ENCODE measurements at regions not wholly inside any gene's neighbourhood (a gene's known extent, or its start where the extent isn't known, plus 50 kb on each side); places are given as distances from the start of the nearest gene placed in this dataset.

DNA sequence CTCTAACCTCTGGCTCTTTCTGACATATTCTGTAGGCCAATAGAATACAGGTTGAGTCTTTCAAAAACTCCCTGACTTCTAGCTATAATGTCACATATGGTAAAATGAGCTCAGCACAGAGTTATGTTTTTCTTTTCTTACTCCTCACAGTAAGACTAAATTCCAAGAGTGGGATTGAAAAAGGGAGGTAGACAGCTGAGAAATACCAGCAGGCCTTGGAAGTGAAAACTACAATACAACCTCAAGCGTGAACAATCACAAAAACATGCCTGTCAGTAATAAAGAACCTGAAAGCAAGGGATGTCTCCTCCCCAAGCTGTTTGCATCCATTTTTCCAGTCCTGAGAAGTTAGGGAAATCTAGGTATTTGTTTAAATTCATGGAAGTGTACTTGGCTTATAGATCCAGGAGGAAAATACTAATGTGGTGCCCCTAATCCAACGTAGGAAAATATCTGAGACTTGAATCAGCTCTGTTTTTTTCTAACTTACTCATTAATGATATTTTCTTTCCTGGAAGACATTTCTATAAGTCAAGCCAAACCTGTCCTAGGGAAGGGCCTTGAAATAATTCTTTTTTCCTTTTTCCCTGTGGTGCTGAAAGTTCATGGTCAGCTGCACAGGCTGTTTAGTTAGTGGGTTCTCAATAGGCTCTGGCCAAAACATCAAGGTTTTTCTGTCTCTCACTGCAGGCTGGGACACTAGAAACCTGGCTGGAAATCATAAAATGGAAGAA is 167.9 kb upstream of the SPATS2L start:
- DNase-seq = no peak

- DNase-seq = no peak
Measured at GRCh38 chr2:200144571-200144970, 161.9 kb upstream of the SPATS2L start.

DNA sequence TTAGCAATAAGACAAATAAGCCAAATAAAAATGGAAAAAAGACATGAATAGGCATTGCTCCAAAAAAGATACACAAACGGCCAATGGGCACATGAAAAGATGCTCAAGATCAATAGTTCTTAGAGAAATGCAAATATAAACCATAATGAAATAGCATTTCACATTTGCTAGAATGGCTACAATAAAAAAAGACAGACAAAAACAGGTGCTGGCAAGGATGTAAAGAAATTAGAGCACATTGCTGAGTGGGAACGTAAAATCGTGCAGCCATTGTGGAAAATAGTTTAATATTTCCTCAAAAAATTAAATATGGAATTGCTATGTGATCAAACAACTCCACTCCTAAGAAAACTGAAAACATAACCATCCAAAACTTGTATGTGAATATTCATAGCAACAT is 160.0 kb upstream of the SPATS2L start:
- DNase-seq = no peak

- DNase-seq = no peak
Measured at GRCh38 chr2:200147371-200147770, 159.1 kb upstream of the SPATS2L start.

GRCh38 chr2:200148366-200148765 is 158.1 kb upstream of the SPATS2L start:
- DNase-seq = no peak

- DNase-seq = no peak
Measured at GRCh38 chr2:200150411-200151086, 155.9 kb upstream of the SPATS2L start.

DNA sequence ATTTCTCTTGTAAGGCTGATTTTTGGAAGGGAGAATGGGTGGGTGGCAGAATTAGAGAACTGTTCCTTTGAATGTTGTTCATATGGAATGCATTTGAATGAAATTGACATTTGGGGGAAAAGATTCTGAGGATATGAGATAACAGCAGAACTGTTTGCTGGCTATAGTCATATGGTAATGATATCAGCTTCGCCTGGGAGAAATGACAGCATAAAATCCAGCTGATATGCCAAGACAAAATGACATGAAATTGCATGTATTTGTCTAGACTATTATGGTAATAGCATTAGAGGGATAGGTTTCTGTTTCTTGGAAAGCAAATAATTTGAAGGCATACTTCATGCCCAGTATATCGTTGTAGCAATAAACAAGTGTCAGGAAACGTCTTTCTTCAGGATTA is 150.8 kb upstream of the SPATS2L start:
- DNase-seq = no peak

GRCh38 chr2:200156166-200156835 is 150.2 kb upstream of the SPATS2L start:
- DNase-seq = no peak

DNA sequence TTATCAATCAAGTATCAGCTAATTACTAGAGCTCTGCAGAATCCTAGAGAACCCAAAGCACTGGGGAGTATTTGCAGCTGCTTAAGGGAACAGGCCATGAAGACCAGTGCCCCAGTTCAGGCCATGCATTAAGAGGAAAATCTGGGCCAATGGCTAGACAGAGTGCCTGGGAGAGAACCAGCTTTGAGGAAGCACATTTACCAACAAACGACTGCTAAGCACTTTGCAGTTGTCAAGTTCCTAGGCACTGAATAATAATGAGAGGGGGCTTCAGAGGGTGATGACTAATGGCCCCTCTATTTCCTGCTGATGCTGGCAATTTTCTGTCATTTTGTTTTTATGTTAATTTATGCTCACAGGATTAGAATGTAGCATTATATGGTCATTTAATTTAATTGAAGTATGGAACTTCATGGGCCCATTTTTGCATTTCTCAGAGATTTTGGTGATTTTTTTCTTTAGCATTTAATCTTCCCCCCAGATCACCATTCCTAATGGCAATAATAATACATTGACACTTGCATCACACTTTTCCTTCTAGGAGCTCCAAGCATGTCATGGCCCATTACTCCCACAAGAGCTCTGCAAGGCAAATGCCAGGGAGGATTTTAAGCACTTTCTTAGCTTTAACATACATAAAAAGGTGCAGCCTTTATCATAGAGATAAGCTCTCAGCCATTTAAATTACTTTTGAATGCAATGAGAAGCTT is 147.7 kb upstream of the SPATS2L start:
- no peak for DNase-seq

DNA sequence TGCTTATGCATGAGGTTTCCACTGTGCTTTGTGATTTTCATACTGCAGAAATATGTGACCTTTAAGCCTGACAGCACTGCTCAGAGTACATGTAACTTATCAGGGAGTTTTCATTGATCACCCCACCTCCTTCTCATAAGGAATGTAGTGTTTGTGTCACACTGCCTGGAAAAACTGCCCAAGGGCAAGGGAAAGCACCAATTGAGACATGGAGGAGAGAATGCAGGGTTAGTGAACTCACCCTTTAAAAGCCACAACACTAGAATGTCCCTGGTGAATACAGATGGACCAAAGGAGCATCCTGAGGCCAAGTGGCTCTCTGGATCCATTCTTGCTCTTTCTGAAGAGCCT is 147.2 kb upstream of the SPATS2L start:
- DNase-seq = no peak

DNA sequence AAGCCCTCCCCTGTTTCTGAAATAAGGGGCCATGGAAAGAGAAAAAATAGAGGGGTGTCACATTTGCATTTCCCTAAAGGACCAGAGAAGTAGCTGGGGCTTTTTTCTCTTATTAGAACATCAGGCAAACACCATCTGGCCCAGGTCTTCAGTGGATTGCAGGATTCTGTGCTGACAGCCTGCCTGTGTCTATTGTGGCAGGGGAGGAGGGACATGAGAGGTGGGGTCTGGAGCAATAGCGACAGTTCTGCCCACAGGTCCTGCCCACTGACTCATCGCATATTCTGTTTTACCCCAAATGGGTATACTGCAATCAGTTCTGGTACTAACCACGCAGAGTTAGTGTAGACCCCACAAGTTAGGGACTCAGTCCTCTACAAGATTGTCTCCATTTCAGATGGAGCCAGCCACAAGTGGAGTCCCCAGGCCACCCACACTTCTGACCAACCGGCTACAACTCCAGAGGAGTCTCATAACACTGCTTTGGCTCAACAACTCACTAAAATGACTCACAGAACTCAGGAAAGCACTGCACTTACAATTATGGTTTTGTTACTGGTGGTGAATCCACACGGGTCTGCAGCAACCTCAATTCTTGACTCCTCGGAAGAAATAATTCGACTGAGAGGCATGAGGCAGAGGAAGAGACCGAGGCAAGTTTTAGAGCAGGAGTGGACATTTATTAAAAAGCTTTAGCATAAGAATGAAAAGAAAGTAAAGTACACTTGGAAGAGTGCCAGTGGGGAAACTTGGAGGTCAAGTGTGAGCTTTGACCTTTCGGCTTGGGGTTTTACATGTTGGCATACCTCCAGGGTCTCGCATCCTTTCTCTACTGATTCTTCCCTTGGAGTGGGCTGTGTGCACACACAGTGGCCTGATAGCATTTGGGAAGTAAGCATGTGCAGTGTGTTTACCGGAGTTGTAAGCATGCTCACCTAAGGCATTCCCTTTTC is 146.4 kb upstream of the SPATS2L start:
- no peak for DNase-seq

DNA sequence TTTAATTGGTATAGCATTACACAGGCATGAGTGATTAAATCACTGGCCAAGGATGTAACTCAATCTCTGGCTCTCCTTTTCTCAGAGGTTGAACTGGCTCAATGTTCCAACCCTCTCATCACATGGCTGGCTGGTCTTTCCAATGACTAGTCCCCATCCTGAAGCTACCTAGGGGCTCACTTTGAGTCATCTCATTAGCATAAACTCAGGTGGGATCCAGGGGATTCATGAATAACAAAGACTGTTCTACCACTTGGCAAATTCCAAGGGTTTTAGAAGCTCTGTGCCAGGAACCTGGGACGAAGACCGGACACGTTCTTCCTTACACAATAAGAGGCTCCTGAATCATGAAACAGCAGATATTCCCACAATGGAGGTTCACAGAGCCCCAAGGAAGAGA is 145.0 kb upstream of the SPATS2L start:
- no peak for DNase-seq

- DNase-seq = no peak
Measured at GRCh38 chr2:200165687-200166086, 140.8 kb upstream of the SPATS2L start.

DNA sequence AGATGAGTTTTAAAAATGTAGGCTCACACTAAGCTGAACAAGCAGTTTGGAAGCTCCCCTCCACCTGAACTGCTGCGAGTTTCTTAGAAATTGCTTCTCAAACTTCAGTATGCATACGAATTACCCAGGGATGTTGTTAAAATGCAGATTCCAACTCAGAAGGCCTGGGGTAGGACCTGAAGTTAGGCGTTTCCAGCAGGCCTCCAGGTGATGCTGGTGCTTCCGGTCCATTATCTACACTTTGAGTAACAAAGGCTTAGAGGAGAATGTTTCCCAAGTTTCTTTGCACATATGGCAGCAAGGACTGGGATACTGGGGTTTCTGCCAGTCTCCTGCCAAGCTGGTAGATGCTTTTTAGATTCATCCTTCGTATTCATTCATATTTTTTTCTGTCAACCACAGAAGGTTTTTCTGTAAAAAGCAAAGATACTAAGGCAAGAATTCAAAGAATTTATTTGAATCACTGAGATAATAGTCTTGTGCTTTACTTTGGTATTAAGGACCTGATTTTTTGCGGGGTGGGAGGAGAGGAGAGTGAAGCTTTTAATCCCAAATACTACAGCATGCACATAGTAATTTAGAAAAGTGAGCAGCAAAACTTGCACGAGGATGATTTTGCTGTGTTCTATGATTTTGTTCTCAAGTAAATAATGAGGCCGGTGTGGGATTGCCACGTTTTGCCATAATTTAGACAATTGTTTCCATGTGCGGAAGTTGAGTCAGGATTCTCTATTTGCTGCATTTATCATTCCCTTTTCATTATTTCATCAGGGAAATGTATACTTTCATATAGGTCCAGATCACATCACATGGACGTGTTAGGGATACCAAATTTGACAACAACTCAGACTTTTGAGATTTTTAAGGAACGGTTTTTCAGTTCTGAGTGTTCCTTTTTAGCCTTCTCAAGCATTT is 137.6 kb upstream of the SPATS2L start:
- no peak for DNase-seq

DNA sequence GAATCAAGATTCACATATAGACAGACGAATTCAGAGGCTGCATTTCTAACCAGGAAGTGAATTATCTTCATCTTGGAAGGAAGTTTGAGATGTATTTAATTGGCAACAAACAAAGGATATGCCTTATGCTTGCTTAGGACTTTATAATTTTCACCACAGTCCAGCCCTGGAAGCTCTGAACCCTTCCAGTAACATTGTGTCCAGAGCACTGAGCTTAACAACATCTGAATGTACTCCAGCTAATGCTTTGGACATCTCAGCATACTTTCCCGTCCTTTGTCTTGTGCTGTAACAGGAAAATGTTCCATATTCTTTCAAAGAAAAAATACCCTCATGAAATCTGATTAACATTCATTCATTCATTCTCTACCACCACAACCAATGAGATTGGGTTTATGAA is 136.3 kb upstream of the SPATS2L start:
- DNase-seq = no peak

GRCh38 chr2:200171731-200172482 is 134.6 kb upstream of the SPATS2L start:
- no peak for DNase-seq

DNA sequence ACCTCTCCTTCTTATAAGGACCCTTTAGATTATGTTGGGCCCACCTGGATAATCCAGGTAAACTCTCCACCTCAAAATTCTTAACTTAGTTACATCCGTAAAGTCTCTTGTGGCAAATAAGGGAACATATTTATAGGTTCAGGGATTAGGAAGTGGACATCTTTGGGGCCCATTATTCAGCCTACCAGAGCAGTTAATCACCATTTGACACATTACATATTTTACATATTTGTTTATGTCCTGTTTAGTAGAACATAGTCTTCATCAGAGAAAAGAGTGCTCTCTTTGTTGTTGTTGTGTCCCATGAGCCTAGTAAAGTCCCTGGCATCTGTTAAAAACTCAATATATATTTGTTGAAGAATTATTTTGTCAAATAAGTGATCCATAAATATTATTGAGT is 134.0 kb upstream of the SPATS2L start:
- DNase-seq = no peak

DNA sequence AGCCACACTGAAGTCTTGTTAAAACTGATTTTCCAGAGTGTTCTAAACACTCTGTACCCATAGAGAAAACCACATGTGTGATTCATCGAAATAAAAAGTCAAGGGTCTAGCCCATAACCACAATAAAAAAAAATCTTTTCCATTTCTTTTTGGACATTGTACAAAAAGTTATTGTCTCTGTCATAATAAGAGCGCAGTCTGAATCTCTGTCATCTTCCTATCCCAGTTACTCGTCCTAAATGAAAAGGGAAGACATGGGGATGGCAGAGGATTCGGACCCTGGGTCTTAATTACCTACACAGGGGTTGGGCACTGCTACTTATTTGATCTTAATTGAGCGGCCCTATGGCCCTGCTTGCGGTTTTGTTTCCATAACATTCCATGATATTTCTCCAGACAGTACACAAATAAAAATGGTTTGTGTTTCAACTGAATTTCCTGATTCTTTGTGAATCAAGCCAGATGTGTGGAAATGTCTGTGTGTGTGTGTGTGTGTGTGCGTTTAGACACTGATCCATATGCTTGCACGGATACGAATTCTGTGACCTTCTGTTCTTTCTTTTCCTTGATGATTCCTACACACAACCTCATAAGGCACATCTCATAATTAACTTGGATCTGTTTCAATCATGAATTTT is 133.4 kb upstream of the SPATS2L start:
- DNase-seq = no peak

GRCh38 chr2:200173691-200174090 is 132.8 kb upstream of the SPATS2L start:
- no peak for DNase-seq
